HCT116 (cell line): ENCODE measurements at regions not wholly inside any gene's neighbourhood (a gene's known extent, or its start where the extent isn't known, plus 50 kb on each side); places are given as distances from the start of the nearest gene placed in this dataset.

Experiments used
- ATAC-seq: fragments of 200-7000 bp; cut with Tn5 transposase; 2 replicates; pipeline ENCODE4 v1.9.1; 2020; ENCODE audit warnings: mild to moderate bottlenecking, moderate library complexity
- BruUV-seq: library from RNA; stranded (reverse); fragments of 400-500 nt; replicated peaks from 2 replicates; lab custom pipeline; 2021; lab: Mats Ljungman, UMichigan
- CTCF ChIA-PET: fragments of 300-600 bp; sonication (Branson Sonifier 250); formaldehyde crosslinking; loops from one replicate; lab custom pipeline; 2021; ENCODE audit warnings: antibody characterized with exemption; lab: Charles Lee
- POLR2A ChIA-PET: fragments of 300-600, 350-600 bp; sonication (Branson Sonifier 250); formaldehyde crosslinking; loops from one replicate; lab custom pipeline; 2021; ENCODE audit warnings: antibody characterized with exemption; lab: Charles Lee
- RAD21 ChIA-PET, 2 experiments: fragments of 300-600 bp; sonication (Branson Sonifier 250); formaldehyde crosslinking; loops; one replicate each; lab custom pipeline; 2023; ENCODE audit warnings: low total read pairs in 2 of 2; ENCODE audit not compliant: uncharacterized antibody in 2 of 2, unreplicated experiment in 2 of 2, low non-redundant PET in 1 of 2; lab: Charles Lee
- DNase-seq: peaks from one replicate; pipeline ENCODE4 v3.0.0-alpha.2; 2010; ENCODE audit warnings: low read depth, low spot score
- H2AFZ ChIP-seq: fragments of 200-600 bp; shearing (Covaris generic), sonication (generic); 2 replicates; pipeline ENCODE4 v1.6.1; 2017; ENCODE audit warnings: low read depth, mixed run types, mixed read lengths, antibody characterized with exemption, low read length; ENCODE audit not compliant: poor library complexity, severe bottlenecking
- H3K27ac ChIP-seq: 2 replicates; pipeline ENCODE4 v1.5.1; 2012; ENCODE audit warnings: low read depth, low read length
- H3K27me3 ChIP-seq: fragments of 200-600 bp; sonication (generic); 2 replicates; pipeline ENCODE4 v1.6.1; 2016; ENCODE audit warnings: mixed run types, low read length, mixed read lengths; ENCODE audit not compliant: insufficient read depth
- H3K36me3 ChIP-seq, 2 experiments: fragments of 200-500 bp in 1 of 2; fragments of 200-600 bp in 1 of 2; sonication (Bioruptor generic) in 1 of 2; sonication (generic) in 1 of 2; 2 replicates each; pipeline versions ENCODE4 v1.5.1 to v1.6.1; 2014 to 2016; ENCODE audit warnings: low read length in 2 of 2, inconsistent platforms in 1 of 2, mixed read lengths in 1 of 2, mixed run types in 1 of 2; ENCODE audit not compliant: insufficient read depth in 2 of 2, control insufficient read depth in 1 of 2
- H3K4me1 ChIP-seq, 2 experiments: fragments of 200-600 bp in 1 of 2; sonication (generic) in 1 of 2; 2 replicates each; pipeline versions ENCODE4 v1.5.1 to v1.6.1; 2012 to 2017; ENCODE audit warnings: low read length in 2 of 2, inconsistent platforms in 1 of 2, mild to moderate bottlenecking in 1 of 2, mixed read lengths in 1 of 2, mixed run types in 1 of 2, moderate library complexity in 1 of 2; ENCODE audit not compliant: insufficient read depth in 2 of 2, control insufficient read depth in 1 of 2
- H3K4me2 ChIP-seq: fragments of 200-600 bp; sonication (generic); 2 replicates; pipeline ENCODE4 v1.6.1; 2017; ENCODE audit warnings: mixed run types, low read length, mixed read lengths
- H3K4me3 ChIP-seq, 2 experiments: fragments of 200-600 bp in 1 of 2; sonication (generic) in 1 of 2; replicated peaks in 1 of 2; 2 replicates each; pipeline ENCODE4 v1.5.1; 2011 to 2016; ENCODE audit warnings: low read length in 2 of 2, control low read depth in 1 of 2, low read depth in 1 of 2, mild to moderate bottlenecking in 1 of 2, mixed read lengths in 1 of 2, mixed run types in 1 of 2
- H3K79me2 ChIP-seq: fragments of 200-600 bp; sonication (generic); 2 replicates; pipeline ENCODE4 v1.6.1; 2017; ENCODE audit warnings: mild to moderate bottlenecking, mixed run types, low read length, moderate library complexity, mixed read lengths; ENCODE audit not compliant: insufficient read depth
- H3K9ac ChIP-seq: fragments of 200-600 bp; sonication (generic); 2 replicates; pipeline ENCODE4 v1.6.1; 2016; ENCODE audit warnings: low read length, mixed read lengths
- H3K9me2 ChIP-seq: fragments of 200-600 bp; sonication (generic), shearing (Covaris generic); 2 replicates; pipeline ENCODE4 v1.6.1; 2017; ENCODE audit warnings: mixed run types, mild to moderate bottlenecking, moderate library complexity; ENCODE audit not compliant: insufficient read depth
- H3K9me3 ChIP-seq, 2 experiments: fragments of 200-500 bp in 1 of 2; fragments of 200-600 bp in 1 of 2; sonication (Bioruptor generic) in 1 of 2; sonication (generic) in 1 of 2; 2 replicates each; pipeline ENCODE4 v1.6.1; 2014 to 2017; ENCODE audit warnings: low read length in 2 of 2, mixed read lengths in 2 of 2, inconsistent platforms in 1 of 2, low read depth in 1 of 2, mild to moderate bottlenecking in 1 of 2, mixed run types in 1 of 2, moderate library complexity in 1 of 2; ENCODE audit not compliant: control insufficient read depth in 1 of 2, insufficient read depth in 1 of 2
- H4K20me1 ChIP-seq: fragments of 200-600 bp; sonication (generic), shearing (Covaris generic); 2 replicates; pipeline ENCODE4 v1.6.1; 2017; ENCODE audit warnings: mixed run types, mild to moderate bottlenecking, moderate library complexity; ENCODE audit not compliant: insufficient read depth
- CBX3 ChIP-seq: IDR thresholded peaks from 2 replicates; pipeline ENCODE4 v1.6.1; 2012; ENCODE audit warnings: low read depth
- CEBPB ChIP-seq: IDR thresholded peaks from 2 replicates; pipeline ENCODE4 v1.6.1; 2012; ENCODE audit warnings: low read depth
- EGR1 ChIP-seq: IDR thresholded peaks from 2 replicates; pipeline ENCODE4 v1.6.1; 2012; ENCODE audit warnings: low read depth
- EZH2 ChIP-seq: fragments of 200-600 bp; sonication (generic); IDR thresholded peaks from 2 replicates; pipeline ENCODE4 v1.6.1; 2017; ENCODE audit warnings: antibody characterized with exemption, mixed run types
- EZH2phosphoT487 ChIP-seq: fragments of 200-600 bp; IDR thresholded peaks from 2 replicates; pipeline ENCODE4 v1.6.1; 2018; ENCODE audit warnings: antibody characterized with exemption, borderline replicate concordance
- FOSL1 ChIP-seq: IDR thresholded peaks from 2 replicates; pipeline ENCODE4 v1.6.1; 2012; ENCODE audit warnings: low read depth
- JUND ChIP-seq: IDR thresholded peaks from 2 replicates; pipeline ENCODE4 v1.6.1; 2012
- RAD21 ChIP-seq: IDR thresholded peaks from 2 replicates; pipeline ENCODE4 v1.6.1; 2012; ENCODE audit warnings: low read depth, mild to moderate bottlenecking
- REST ChIP-seq: IDR thresholded peaks from 2 replicates; pipeline ENCODE4 v1.6.1; 2012; ENCODE audit warnings: low read depth
- SIN3A ChIP-seq: IDR thresholded peaks from 2 replicates; pipeline ENCODE4 v1.6.1; 2012; ENCODE audit warnings: low read depth
- SRF ChIP-seq: IDR thresholded peaks from 2 replicates; pipeline ENCODE4 v1.6.1; 2012; ENCODE audit warnings: low read depth
- ZNF274 ChIP-seq: fragments of 200-500 bp; sonication (Bioruptor generic); IDR thresholded peaks from 2 replicates; pipeline ENCODE4 v1.6.1; 2014; ENCODE audit warnings: mild to moderate bottlenecking, low read depth, low read length, inconsistent platforms
- intact Hi-C: fragments of 100-400 bp; cut with micrococcal nuclease; formaldehyde crosslinking; loops from 2 replicates; pipeline ENCODE4 v1.10.0; 2022

DNA sequence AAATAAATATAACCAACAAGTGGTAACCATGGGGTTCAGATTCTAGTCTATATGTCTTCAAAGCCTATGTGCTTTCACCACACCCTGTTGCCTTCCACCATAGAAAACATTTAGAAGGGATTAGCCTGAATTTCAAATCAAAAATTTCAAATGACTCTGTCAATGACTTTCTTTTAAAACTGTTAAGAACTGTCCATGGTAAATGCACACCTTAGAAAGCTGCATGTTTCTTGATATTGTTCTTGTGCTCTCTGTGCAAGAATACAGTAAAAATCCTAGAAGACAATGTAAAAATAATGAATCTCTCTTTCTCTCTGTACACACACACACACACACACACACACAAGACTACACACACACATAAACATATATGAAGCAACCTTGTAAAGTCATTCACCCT, 74.6 kb upstream of the EXOC1L start:
- no TSS peak for BruUV-seq
- Histone ChIP-seq H3K4me1 (no peaks in the 10 kb centered on the region), H4K20me1 (no peaks in the 10 kb centered on the region), H2AFZ (no peak overlapping the region), H3K9ac (no peak overlapping the region), H3K79me2 (no peaks in the 10 kb centered on the region), H3K27me3 (no peaks in the 10 kb centered on the region), H3K4me2 (no peak overlapping the region), H3K4me3 (no peak overlapping the region), H3K9me3 (no peaks in the 10 kb centered on the region), H3K27ac (no peak overlapping the region), H3K36me3 (no peaks in the 10 kb centered on the region), H3K9me2 (no peaks in the 10 kb centered on the region)
- intact Hi-C loops = no loop called here
- ATAC-seq = no peak
- CTCF ChIA-PET = no interaction called here
- POLR2A ChIA-PET = no interaction called here
- DNase-seq = no peak
- RAD21 ChIA-PET = interaction anchor here in 1 of 2 experiments (0.6 kb wide), 1 partner anchor 302 kb away, joined by 5 read pairs; no protein-coding TSS in a partner anchor
- TF ChIP-seq CEBPB (no peak), FOSL1 (no peak), SIN3A (no peak), SRF (no peak), EZH2 (no peak), REST (no peak), JUND (no peak), RAD21 (no peak), EZH2phosphoT487 (no peak), CBX3 (no peak), EGR1 (no peak), ZNF274 (no peak)
- TF ChIP-seq, all 23 proteins: peak for 0
